Endothelial cell of umbilical vein (primary cell): ENCODE measurements at regions not wholly inside any gene's neighbourhood (a gene's known extent, or its start where the extent isn't known, plus 50 kb on each side); places are given as distances from the start of the nearest gene placed in this dataset.

Source experiments
- EZH2 ChIP-seq: IDR thresholded peaks from 2 replicates; pipeline ENCODE4 v1.6.1; 2012; ENCODE audit warnings: borderline replicate concordance, low read depth, mild to moderate bottlenecking, moderate library complexity, low read length, inconsistent platforms; ENCODE audit not compliant: severe bottlenecking
- FOS ChIP-seq: IDR thresholded peaks from 2 replicates; pipeline ENCODE4 v1.6.1; 2011; ENCODE audit warnings: mild to moderate bottlenecking, low read length, moderate library complexity, borderline replicate concordance; ENCODE audit not compliant: insufficient read depth
- GATA2 ChIP-seq: IDR thresholded peaks from 2 replicates; pipeline ENCODE4 v1.7.0; 2011; ENCODE audit warnings: low read depth, mild to moderate bottlenecking, moderate library complexity, mixed read lengths, low read length; ENCODE audit not compliant: insufficient read length, insufficient read depth
- POLR2A ChIP-seq: IDR thresholded peaks from 2 replicates; pipeline ENCODE4 v1.6.1; 2012; ENCODE audit warnings: low read depth, mild to moderate bottlenecking, control low read depth, low read length
- POLR2AphosphoS5 ChIP-seq: IDR thresholded peaks from 2 replicates; pipeline ENCODE4 v1.6.1; 2012; ENCODE audit warnings: low read depth, mild to moderate bottlenecking, control low read depth, low read length, moderate library complexity; ENCODE audit not compliant: insufficient read depth
- TF ChIP-seq, protein P1 (sequence below), 2 donors: IDR thresholded peaks; 1 replicate in 1 of 2; 2 replicates in 1 of 2; pipeline ENCODE4 v1.5.1; 2011; ENCODE audit warnings: low read length in 2 of 2, mild to moderate bottlenecking in 2 of 2, moderate library complexity in 2 of 2, control low read depth in 1 of 2, inconsistent platforms in 1 of 2, low read depth in 1 of 2; ENCODE audit not compliant: insufficient read depth in 1 of 2; ENCODE audit errors: extremely low read depth in 1 of 2
- TF ChIP-seq, protein P2 (sequence below): IDR thresholded peaks from 2 replicates; pipeline ENCODE4 v1.6.1; 2011; ENCODE audit not compliant: insufficient read depth, insufficient read length

DNA sequence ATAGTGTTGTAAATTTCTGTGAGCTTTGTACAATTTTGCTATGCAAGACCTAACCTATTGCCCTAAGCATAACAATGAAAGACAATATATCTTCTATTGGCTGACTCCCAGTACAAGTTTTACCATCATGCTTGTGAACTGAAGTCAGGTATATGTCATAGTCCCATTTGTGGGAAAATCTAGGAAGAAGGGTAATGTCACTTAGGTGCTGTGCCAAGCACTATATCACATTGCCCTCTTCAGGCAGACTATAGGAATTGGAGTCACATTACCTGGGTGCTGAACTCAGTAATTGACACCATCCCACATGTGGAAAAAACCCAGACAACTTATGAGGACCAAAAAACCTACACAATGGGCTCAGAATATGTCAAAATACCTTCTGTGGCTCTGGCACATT is 907.4 kb upstream of the AMELY start:
- TF ChIP-seq, protein P1, sequence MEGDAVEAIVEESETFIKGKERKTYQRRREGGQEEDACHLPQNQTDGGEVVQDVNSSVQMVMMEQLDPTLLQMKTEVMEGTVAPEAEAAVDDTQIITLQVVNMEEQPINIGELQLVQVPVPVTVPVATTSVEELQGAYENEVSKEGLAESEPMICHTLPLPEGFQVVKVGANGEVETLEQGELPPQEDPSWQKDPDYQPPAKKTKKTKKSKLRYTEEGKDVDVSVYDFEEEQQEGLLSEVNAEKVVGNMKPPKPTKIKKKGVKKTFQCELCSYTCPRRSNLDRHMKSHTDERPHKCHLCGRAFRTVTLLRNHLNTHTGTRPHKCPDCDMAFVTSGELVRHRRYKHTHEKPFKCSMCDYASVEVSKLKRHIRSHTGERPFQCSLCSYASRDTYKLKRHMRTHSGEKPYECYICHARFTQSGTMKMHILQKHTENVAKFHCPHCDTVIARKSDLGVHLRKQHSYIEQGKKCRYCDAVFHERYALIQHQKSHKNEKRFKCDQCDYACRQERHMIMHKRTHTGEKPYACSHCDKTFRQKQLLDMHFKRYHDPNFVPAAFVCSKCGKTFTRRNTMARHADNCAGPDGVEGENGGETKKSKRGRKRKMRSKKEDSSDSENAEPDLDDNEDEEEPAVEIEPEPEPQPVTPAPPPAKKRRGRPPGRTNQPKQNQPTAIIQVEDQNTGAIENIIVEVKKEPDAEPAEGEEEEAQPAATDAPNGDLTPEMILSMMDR (IDR thresholded peaks at IDR 0.05; ENCODE audit: extremely low read depth in 1 of 2, insufficient read depth in 1 of 2, low read depth in 1 of 2, low read length in 2 of 2), result peak; percentile 10 to 19
- no peak for TF ChIP-seq POLR2A
- TF ChIP-seq, protein P2, sequence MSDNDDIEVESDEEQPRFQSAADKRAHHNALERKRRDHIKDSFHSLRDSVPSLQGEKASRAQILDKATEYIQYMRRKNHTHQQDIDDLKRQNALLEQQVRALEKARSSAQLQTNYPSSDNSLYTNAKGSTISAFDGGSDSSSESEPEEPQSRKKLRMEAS, result no peak
- TF ChIP-seq POLR2AphosphoS5, result no peak
- TF ChIP-seq FOS, result no peak
- TF ChIP-seq GATA2, result no peak
- no peak for TF ChIP-seq EZH2
